ENCODE measurements at regions not wholly inside any gene's neighbourhood (a gene's known extent, or its start where the extent isn't known, plus 50 kb on each side); places are given as distances from the start of the nearest gene placed in this dataset.

DNA sequence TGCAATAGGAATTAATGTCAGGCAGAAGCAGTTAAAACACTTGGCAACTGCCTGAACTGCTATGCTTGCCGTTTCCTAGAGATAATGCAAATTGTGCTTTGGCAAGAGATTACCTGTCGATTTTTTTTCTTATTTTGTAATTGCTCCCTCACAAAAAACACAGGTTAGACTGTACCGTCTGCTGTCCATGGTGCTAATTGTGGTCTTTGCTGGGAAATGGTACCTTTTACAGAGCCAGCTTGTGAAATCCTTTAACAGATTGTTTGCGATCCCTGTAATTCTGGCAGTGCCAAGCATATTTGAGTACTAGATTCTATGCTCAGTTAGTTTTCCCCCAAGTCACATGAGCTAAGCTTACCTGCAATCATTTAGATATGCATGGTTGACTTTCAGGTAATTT is 2125.8 kb upstream of the WWC1 start:
- intact Hi-C loops (cut with micrococcal nuclease): no loop called here
- no peaks in the 10 kb centered on the region for H3K9me1 ChIP-seq (replicated peaks; ENCODE audit: control insufficient read depth, extremely low read depth, insufficient read depth, low read length)
- BruUV-seq (replicated peaks): no TSS peak
- no peak overlapping the region for H3K4me2 ChIP-seq (ENCODE audit: insufficient read depth, low read length)
- TF ChIP-seq FOS (IDR thresholded peaks at IDR 0.05; ENCODE audit: borderline replicate concordance, insufficient read depth, low read length) (no peak), MYC (IDR thresholded peaks at IDR 0.05; ENCODE audit: low read depth, low read length) (no peak)
- TF ChIP-seq, protein P1, sequence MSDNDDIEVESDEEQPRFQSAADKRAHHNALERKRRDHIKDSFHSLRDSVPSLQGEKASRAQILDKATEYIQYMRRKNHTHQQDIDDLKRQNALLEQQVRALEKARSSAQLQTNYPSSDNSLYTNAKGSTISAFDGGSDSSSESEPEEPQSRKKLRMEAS (IDR thresholded peaks at IDR 0.05; ENCODE audit: insufficient read depth, insufficient read length): no peak
- CTCF ChIA-PET: no interaction called here
- H3K27me3 ChIP-seq (ENCODE audit: control insufficient read depth in 2 of 2, insufficient read depth in 2 of 2, low read length in 2 of 2): no peaks in the 10 kb centered on the region
- POLR2A ChIA-PET: no interaction called here
- no peak overlapping the region for H3K27ac ChIP-seq (ENCODE audit: insufficient read depth, low read depth, low read length)
- H3K9me3 ChIP-seq (replicated peaks; ENCODE audit: control insufficient read depth, insufficient read depth, low read length): no peaks in the 10 kb centered on the region
- no peak overlapping the region for H2AFZ ChIP-seq (ENCODE audit: low read depth, low read length)
- no peaks in the 10 kb centered on the region for H3K79me2 ChIP-seq (ENCODE audit: control insufficient read depth, insufficient read depth, low read length)
- no peaks in the 10 kb centered on the region for H3K36me3 ChIP-seq (ENCODE audit: control insufficient read depth in 2 of 2, extremely low read depth in 1 of 2, insufficient read depth in 2 of 2, low read length in 2 of 2)
- FAIRE-seq (no peak), DNase-seq (ENCODE audit: low read depth, low spot score) (no peak)
- H3K4me3 ChIP-seq (replicated peaks in 1 of 3; ENCODE audit: insufficient read depth in 1 of 3, low read depth in 1 of 3, low read length in 3 of 3): no peak overlapping the region
- no peaks in the 10 kb centered on the region for H4K20me1 ChIP-seq (replicated peaks; ENCODE audit: control insufficient read depth, extremely low read depth, insufficient read depth, low read length)
- H3K9ac ChIP-seq (replicated peaks; ENCODE audit: extremely low read depth, insufficient read depth, low read length): no peak overlapping the region
- dilution Hi-C loops (cut with MboI; ENCODE audit: extremely low pct_ligation_motif_present, low sequenced_read_pairs): no loop called here
- no peaks in the 10 kb centered on the region for H3K4me1 ChIP-seq (ENCODE audit: control insufficient read depth, extremely low read depth, insufficient read depth, low read length)

GRCh38 chr5:166166071-166166470 is 2125.4 kb upstream of the WWC1 start:
- Histone ChIP-seq H3K4me2 (ENCODE audit: insufficient read depth, low read length) (no peak overlapping the region), H3K27me3 (ENCODE audit: control insufficient read depth in 2 of 2, insufficient read depth in 2 of 2, low read length in 2 of 2) (no peaks in the 10 kb centered on the region), H3K9me3 (replicated peaks; ENCODE audit: control insufficient read depth, insufficient read depth, low read length) (no peaks in the 10 kb centered on the region), H3K4me1 (ENCODE audit: control insufficient read depth, extremely low read depth, insufficient read depth, low read length) (no peaks in the 10 kb centered on the region), H3K79me2 (ENCODE audit: control insufficient read depth, insufficient read depth, low read length) (no peaks in the 10 kb centered on the region), H3K27ac (ENCODE audit: insufficient read depth, low read depth, low read length) (no peak overlapping the region), H3K9me1 (replicated peaks; ENCODE audit: control insufficient read depth, extremely low read depth, insufficient read depth, low read length) (no peaks in the 10 kb centered on the region), H2AFZ (ENCODE audit: low read depth, low read length) (no peak overlapping the region), H3K9ac (replicated peaks; ENCODE audit: extremely low read depth, insufficient read depth, low read length) (no peak overlapping the region), H4K20me1 (replicated peaks; ENCODE audit: control insufficient read depth, extremely low read depth, insufficient read depth, low read length) (no peaks in the 10 kb centered on the region), H3K36me3 (ENCODE audit: control insufficient read depth in 2 of 2, extremely low read depth in 1 of 2, insufficient read depth in 2 of 2, low read length in 2 of 2) (no peaks in the 10 kb centered on the region), H3K4me3 (replicated peaks in 1 of 3; ENCODE audit: insufficient read depth in 1 of 3, low read depth in 1 of 3, low read length in 3 of 3) (no peak overlapping the region)
- FAIRE-seq: no peak
- no TSS peak for BruUV-seq (replicated peaks)
- ChIA-PET CTCF (no interaction called here), POLR2A (no interaction called here)
- TF ChIP-seq FOS (IDR thresholded peaks at IDR 0.05; ENCODE audit: borderline replicate concordance, insufficient read depth, low read length) (no peak), GATA2 (IDR thresholded peaks at IDR 0.05; ENCODE audit: insufficient read depth, insufficient read length, low read depth, low read length) (no peak), JUN (IDR thresholded peaks at IDR 0.05; ENCODE audit: borderline replicate concordance, insufficient read depth, insufficient read length, low read depth) (no peak)
- TF ChIP-seq, protein P1 (IDR thresholded peaks at IDR 0.05; ENCODE audit: insufficient read depth, insufficient read length): no peak
- dilution Hi-C loops (cut with MboI; ENCODE audit: extremely low pct_ligation_motif_present, low sequenced_read_pairs): no loop called here
- intact Hi-C loops (cut with micrococcal nuclease): no loop called here
- no peak for DNase-seq (ENCODE audit: low read depth, low spot score)

Data from endothelial cell of umbilical vein (primary cell).